Neural cell (in vitro differentiated cells): ENCODE measurements at regions not wholly inside any gene's neighbourhood (a gene's known extent, or its start where the extent isn't known, plus 50 kb on each side); places are given as distances from the start of the nearest gene placed in this dataset.

Experiments
- POLR2AphosphoS5 ChIP-seq: IDR thresholded peaks from 2 replicates; pipeline ENCODE4 v1.6.1; 2012
- SMC3 ChIP-seq: fragments of 450-650 bp; conservative IDR thresholded peaks from 2 replicates; pipeline ENCODE4 v1.6.1; 2014; ENCODE audit warnings: antibody characterized with exemption, mild to moderate bottlenecking, moderate library complexity; ENCODE audit not compliant: poor library complexity
- TAF1 ChIP-seq: IDR thresholded peaks from 2 replicates; pipeline ENCODE4 v1.6.1; 2012; ENCODE audit warnings: low read depth
- TF ChIP-seq, protein P1 (sequence below): fragments of 450-650 bp; IDR thresholded peaks from 2 replicates; pipeline ENCODE4 v1.5.1; 2014; ENCODE audit warnings: antibody characterized with exemption, mild to moderate bottlenecking, moderate library complexity; ENCODE audit not compliant: poor library complexity, severe bottlenecking

DNA sequence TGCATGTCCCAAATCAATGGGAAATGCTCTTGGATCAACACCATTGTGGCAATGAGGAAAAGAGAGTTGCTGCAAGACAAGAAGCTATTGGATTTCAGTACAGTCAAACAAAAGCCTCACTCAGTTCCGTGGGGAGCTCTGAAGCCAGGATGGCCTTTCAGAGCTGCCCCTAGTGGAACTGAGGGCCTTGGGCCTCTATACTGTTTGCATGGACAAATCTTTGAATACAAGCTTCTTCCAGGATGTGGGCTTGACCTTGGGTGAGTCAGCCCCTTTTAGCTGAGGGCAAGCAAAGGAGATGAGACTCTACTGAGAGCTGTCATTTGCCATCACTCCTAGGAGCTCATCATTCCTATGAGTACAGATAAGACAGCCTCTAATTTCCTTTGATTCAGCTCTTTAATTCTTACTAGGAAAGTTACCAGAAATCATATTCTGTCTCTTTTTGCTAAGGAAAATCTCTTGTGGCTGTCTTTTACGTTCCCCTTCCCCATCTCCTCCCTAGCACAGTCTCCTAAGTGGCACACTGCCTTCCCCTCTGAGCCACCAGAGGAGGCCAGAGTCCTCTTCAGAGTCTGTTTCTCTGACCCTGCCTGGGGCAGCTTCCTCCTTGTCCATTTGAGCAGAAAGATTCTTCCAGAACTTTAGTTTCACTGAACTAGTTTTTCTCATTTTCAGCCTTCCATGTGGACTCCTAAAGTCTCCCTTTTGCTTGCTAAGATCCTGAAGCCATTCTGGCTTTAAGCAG, 168.8 kb upstream of the POC5 start:
- no peak for TF ChIP-seq POLR2AphosphoS5
- TF ChIP-seq, protein P1, sequence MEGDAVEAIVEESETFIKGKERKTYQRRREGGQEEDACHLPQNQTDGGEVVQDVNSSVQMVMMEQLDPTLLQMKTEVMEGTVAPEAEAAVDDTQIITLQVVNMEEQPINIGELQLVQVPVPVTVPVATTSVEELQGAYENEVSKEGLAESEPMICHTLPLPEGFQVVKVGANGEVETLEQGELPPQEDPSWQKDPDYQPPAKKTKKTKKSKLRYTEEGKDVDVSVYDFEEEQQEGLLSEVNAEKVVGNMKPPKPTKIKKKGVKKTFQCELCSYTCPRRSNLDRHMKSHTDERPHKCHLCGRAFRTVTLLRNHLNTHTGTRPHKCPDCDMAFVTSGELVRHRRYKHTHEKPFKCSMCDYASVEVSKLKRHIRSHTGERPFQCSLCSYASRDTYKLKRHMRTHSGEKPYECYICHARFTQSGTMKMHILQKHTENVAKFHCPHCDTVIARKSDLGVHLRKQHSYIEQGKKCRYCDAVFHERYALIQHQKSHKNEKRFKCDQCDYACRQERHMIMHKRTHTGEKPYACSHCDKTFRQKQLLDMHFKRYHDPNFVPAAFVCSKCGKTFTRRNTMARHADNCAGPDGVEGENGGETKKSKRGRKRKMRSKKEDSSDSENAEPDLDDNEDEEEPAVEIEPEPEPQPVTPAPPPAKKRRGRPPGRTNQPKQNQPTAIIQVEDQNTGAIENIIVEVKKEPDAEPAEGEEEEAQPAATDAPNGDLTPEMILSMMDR, result no peak
- no peak for TF ChIP-seq SMC3
- TF ChIP-seq TAF1, result no peak
